VCaP (cell line): ENCODE measurements at regions not wholly inside any gene's neighbourhood (a gene's known extent, or its start where the extent isn't known, plus 50 kb on each side); places are given as distances from the start of the nearest gene placed in this dataset.

Source experiments
- H3K27ac ChIP-seq: fragments of 450-650 bp; 2 replicates; pipeline ENCODE4 v1.5.1; 2017
- CTCF ChIP-seq: fragments of 450-650 bp; conservative IDR thresholded peaks from 2 replicates; pipeline ENCODE4 v1.5.1; 2017; ENCODE audit warnings: mild to moderate bottlenecking, moderate library complexity

GRCh38 chrX:15956681-15957080 lies 102.1 kb upstream of the AP1S2 start:
- no peak for TF ChIP-seq CTCF
- H3K27ac ChIP-seq: no peak overlapping the region

- no peak overlapping the region for H3K27ac ChIP-seq
- TF ChIP-seq CTCF: no peak
Measured at GRCh38 chrX:15953801-15954200, 99.2 kb upstream of the AP1S2 start.

GRCh38 chrX:15952212-15952611 lies 97.6 kb upstream of the AP1S2 start:
- no peak overlapping the region for H3K27ac ChIP-seq
- no peak for TF ChIP-seq CTCF

GRCh38 chrX:15948318-15948660 lies 93.7 kb upstream of the AP1S2 start:
- no peak for TF ChIP-seq CTCF
- no peak overlapping the region for H3K27ac ChIP-seq

- no peak overlapping the region for H3K27ac ChIP-seq
- TF ChIP-seq CTCF: no peak
Measured at GRCh38 chrX:15947648-15948317, 93.2 kb upstream of the AP1S2 start.

- TF ChIP-seq CTCF: no peak
- H3K27ac ChIP-seq: no peak overlapping the region
Measured at GRCh38 chrX:15946783-15947580, 92.4 kb upstream of the AP1S2 start.

GRCh38 chrX:15943391-15943790 lies 88.8 kb upstream of the AP1S2 start:
- no peak overlapping the region for H3K27ac ChIP-seq
- no peak for TF ChIP-seq CTCF
